GM18907 (cell line): ENCODE measurements at regions not wholly inside any gene's neighbourhood (a gene's known extent, or its start where the extent isn't known, plus 50 kb on each side); places are given as distances from the start of the nearest gene placed in this dataset.
"Not testable (repeated sequence)": the region's sequence is repeated elsewhere in the genome, so short reads cannot be mapped to it uniquely, and the experiment has no call there.

Experiments used
- ATAC-seq: cut with Tn5 transposase; IDR thresholded peaks from one replicate; pipeline ENCODE4 v1.9.1; 2021; ENCODE audit warnings: mild to moderate bottlenecking, moderate library complexity; ENCODE audit not compliant: unreplicated experiment

DNA sequence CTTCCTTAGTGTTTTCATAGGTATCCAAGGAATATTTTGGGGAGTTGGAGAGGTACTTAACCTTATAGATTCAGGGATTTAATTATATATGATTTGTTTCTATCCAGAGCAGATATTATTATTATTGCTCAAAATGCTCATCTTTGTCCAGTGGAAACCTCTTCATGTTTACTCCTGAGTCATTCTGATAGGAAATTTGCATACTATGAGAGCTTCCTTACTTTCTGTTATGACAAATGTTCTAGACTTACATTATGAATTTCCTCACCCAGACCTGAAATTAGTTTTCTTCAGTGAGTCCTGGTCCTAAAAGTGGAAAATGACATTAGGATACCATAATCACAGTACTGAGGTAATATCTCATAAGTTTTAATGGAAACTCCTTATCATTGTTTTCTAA lies 57.5 kb upstream of the PLPPR5 start:
- peak; percentile 75 for ATAC-seq

DNA sequence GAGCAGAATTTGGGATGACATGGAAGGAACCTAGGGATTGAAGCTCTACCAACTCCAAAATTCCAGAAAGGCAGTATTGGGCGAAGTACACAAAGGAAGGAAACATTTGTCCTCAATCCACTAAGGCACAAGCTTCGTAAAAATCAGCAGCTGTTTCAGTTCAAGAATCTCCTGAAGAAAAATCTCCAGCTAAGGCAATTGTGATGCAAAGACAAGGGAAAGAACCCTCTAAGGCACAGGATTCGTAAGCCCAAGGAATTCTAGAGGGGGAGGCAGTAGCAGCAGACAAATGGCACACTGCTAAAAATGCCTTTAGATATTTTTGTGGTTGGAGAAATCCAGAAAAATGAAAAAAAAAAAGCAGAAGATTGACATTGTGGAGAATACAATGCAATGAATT lies 64.5 kb upstream of the PLPPR5 start:
- no peak for ATAC-seq

DNA sequence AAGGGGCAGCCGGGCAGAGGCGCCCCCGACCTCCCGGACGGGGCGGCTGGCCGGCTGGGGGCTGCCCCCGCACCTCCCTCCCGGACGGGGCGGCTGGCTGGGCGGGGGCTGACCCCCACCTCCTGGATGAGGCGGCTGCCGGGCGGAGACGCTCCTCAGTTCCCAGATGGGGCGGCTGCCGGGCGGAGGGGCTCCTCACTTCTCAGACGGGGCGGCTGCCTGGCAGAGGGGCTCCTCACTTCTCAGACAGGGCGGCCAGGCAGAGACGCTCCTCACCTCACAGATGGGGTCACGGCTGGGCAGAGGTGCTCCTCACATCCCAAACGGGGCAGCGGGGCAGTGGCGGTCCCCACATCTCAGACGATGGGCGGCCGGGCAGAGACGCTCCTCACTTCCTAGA lies 73.9 kb upstream of the PLPPR5 start:
- ATAC-seq, result not testable (repeated sequence)

DNA sequence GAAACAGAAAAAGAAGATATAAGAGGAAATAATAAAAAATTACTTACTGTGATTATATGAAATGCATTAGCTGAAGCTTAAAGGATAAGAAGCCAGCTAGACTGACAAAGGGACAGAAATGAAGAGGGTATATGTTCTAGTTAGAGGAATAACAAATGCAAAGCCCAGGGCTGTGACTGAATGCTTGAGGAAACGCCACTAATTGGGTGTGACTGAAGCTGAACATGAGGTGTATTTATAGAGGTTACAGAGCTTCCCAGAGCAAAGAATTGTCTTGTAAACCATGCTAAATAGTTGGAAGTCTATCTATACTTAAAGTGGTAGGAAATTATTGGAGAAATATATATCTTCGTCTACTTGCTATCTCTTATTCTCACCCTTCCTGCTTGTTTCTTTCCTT lies 77.7 kb upstream of the PLPPR5 start:
- ATAC-seq, result no peak

DNA sequence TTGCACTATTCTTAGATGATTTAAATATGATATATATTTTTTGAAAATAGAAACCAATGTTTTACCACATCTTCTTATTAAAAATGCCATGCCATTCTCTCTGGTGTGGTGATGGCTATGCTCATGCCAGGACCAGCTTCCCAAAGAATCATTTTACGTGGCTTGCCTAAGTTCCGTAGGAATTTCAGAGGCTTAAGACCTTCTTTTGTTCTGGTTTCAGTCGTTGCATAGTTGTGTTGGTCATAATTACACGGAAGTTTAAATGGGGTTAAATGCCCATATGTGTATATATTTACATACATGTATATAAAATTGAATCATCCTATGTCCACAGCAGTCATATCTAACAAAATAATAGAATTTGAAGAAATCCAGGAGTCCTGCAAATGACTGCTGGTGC lies 78.7 kb upstream of the PLPPR5 start:
- no peak for ATAC-seq

DNA sequence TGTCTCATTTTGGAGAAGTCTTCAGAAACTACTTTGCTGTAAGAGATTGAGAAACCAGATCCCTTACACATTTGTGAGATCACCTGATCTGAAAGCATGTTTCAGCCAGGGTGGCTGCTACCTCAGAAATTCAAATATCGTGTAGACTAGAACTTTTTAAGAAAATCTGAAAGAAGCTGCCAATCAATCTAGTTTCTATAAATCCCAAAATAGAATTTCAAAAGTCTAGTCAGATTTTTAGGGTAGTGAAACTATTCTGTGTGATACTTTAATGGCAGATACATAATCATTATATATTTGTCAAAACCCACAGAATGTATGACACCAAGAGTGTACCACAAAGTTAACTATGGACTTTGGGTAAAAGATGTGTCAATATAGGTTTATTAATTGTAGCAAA lies 79.9 kb upstream of the PLPPR5 start:
- ATAC-seq, result peak; percentile 90

DNA sequence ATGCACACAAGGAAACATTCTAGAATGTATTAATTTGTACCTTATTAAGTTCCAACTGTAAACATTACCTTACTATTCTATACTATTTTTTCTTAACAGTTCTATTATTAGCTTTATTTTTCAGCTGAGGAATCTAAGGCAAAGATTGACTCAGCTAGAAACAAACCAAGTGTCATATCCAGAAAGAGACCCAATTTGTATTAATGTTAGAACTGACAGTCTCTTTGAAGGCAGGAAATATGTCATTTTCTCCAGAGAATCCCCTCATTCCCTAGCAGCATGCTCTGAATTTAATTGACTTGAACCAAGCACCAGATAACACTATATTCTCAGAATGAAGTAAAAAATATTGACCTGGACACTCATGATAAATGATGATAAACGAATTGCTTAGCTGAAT lies 81.4 kb upstream of the PLPPR5 start:
- ATAC-seq, result peak; percentile 34

DNA sequence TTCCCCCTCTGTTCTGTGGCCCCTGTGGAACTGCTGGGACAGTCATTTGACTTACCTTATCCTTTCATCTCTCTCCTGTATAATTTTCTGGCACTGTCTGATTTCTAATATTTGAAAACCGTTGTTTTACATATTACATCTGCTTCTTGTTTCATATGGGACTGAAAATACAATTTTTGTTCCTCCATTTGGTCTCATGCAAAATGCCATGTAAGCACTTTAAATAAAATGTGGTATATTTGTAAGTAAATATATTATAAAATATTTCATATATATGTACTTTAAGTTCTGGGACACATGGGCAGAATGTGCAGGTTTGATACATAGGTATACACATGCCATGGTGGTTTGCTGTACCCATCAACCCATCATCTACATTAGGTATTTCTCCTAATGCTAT lies 93.9 kb upstream of the PLPPR5 start:
- ATAC-seq, result no peak

DNA sequence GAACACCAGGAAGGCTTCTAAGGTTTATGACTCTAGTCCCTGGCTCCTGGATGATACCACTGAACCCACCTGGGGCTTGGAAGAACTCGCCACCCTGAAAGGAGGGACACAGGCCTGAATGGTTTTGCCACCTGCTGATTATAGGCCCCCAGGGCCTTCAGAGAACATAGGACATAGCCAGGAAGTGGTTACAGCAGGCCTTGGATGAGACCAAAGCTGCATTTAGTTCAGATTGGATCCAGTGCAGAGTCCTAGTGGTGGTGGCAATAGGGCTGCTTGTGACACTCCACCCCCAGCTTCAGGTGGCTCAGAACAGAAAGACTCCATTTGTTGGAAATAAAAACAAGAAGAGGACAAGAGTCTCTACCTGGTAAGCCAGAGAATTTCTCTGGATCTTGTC lies 101.6 kb upstream of the PLPPR5 start:
- no peak for ATAC-seq

DNA sequence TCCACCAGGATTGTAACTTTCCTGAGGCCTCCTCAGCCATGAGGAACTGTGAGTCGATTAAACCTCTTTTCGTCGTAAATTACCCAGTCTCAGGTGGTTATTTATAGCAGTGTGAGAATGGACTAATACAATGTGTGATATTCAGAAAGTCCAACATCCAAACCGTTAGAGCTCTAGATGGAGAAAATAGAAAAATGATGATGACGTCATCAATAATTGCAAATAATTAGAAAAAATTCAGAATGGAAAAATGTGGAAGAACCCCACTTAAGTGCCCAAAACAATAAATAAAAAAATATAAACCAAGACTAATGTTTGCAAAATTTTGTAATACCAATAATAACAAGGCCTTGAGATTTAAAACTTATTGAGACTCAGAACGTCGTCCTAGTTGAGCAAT lies 103.0 kb upstream of the PLPPR5 start:
- no peak for ATAC-seq

DNA sequence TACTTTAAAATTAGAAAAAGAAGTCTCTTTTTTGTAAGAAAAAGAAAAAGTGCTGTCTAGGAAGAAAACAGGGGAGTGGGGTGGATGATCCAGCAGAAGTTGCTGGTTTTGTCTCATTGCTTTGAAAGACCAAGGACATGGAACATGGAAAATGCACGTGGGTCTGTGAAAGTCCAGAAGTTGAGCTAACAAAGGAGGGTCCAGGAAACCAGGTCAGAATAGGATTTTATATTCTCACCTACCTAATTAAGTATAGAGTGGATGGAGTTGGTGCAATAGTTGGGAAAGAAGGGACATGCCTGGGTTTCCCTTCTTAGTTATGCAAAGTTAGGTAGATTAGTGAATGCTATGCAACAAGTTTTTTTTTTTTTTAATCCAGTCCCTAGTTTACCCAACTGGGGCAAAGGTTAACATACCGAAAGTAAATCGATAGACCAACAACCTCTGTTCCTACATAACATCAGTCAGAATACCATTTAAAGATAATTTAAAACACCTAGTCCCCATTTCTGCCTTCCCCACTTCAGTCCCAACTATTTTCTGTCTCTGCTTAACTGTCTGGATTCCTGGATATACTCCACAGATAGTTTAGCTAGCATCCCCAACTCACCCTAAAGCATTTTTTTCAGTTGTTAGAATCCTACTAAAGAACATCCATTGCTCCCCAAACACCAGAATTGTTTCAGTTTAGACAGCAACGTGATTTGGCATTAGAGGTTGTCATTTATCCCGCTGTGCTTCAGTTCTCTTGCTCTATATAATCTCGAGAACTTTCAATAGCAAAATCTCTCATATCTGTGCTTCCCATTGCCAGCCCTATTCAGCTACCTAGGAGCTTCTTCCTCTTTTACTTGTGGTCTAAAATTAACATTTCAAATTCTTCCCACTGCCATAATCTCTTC lies 105.7 kb upstream of the PLPPR5 start:
- ATAC-seq, result no peak

DNA sequence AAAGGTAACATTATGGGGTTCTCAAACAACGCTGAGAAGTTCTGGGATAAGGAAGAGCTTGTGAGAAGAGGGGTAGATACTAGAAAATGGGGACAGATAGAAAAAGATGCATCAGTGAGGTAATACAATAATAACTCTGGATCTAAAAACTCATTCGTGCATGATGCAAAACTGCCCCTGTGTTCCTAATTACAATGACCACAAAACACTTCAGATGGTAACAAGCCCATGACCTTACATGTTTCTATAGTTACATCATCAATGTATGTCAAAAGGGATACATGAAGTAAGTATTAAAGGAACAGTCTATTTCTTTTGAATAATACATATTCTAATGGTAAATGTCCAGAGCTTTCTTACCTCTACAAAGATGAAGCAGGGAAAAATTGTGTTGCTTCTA lies 110.6 kb upstream of the PLPPR5 start:
- ATAC-seq, result no peak

DNA sequence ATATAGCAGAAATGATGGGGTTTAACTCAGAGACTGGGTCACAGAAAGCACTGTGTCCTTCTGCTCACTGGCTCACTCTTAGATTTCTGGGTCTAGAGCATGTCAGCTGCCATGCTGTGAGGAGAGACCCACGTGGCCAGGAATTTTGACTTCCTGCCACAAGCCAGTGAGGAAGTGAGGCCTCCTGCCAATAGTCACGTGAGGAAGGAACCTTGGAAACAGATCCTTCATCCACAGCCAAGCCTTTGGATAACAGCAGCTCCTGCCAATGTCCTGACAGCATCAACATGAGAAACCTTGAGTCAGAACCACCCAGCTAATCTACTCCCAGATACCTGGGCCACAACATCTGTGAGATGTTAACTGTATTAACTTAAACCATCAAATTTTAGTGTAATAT lies 114.5 kb upstream of the PLPPR5 start:
- ATAC-seq, result no peak

DNA sequence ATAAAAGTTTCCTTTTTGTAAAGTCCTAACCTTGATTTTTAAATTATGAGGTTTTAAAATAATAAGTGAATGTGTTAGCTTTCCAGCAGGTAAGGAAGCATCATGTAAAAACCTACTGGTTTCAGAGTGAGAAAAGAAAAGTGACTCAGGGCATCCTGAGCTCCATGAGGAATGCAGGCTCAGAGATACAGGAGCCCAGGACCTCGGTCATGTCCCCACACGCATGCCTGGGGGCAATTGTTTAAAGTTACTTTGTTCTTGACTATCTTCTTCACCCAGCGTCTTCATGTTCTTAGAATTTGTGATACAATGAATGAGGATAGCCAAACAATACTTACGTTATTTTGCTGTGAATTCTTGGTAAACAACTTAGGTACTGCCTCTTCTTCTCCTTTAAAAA lies 117.4 kb upstream of the PLPPR5 start:
- no peak for ATAC-seq

DNA sequence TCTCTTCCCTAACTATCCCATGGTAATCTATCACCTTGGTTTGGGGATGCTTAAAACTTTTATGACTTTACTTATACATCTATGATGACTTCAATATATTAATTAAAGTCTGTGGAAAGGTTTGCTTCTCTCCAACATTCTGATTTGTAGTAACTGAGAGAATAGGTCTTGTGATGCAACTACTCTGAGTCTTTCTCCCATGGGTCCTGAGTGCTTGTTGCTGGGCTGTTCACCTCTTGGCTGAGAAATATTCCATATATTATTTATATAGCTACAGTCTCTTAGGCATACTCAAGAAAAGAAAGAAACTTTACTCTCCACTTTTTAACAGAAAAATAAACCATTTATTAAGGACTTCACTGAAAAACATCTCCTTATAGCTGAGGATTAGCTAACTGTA lies 119.3 kb upstream of the PLPPR5 start:
- no peak for ATAC-seq

DNA sequence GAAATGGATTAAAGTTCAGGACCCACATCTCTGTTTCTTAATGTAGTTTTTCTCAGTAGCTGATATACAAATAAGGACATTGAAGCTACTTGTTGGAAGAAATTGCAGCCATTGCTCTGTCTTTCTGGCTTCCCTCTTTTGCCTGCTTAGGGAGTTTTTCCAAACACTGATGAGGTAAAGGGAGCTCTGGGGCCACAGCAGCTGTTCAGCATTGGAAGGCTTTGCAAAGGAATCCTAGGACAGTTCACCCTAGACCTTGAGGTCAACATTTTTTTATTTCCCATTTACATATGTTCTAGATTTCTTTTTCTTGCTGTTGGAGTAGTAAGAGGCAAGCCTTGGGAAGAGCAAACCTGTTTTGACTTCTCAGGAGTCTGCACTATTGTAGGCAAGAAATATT lies 126.9 kb upstream of the PLPPR5 start:
- no peak for ATAC-seq

DNA sequence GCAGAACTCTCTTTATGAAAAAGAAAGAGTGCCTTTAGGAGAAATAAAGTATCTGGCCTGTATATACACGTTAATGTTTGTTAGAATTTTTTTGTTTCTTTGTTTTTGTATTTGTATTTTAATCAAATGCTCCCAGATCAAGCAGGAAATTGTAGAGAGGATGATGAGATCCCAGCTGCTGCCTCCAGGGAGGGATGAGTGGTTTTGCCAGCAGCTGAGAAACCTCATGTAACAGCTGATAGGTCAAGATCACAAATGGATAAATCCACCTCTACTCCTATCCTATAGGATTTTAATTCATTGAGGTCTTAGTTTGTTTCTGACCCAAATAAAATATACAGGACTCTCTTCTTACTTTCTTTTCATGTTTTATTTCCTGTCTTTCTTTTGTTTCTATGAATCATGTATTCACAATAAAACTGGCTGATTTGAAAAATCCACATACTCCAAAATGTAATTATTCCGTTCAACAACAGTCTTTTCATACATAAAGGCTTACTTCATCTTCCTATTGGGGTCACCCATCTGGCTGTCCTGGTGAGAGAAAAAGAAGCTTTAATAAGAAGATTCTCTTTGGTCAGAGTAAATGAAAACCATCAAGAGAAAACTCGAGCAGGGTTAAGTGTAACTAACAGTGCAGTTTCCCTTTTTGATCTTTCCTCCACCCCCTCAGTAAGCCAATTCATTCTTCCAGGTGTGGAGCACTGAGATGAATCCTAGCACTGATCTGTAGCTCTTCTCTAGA lies 129.3 kb upstream of the PLPPR5 start:
- no peak for ATAC-seq

DNA sequence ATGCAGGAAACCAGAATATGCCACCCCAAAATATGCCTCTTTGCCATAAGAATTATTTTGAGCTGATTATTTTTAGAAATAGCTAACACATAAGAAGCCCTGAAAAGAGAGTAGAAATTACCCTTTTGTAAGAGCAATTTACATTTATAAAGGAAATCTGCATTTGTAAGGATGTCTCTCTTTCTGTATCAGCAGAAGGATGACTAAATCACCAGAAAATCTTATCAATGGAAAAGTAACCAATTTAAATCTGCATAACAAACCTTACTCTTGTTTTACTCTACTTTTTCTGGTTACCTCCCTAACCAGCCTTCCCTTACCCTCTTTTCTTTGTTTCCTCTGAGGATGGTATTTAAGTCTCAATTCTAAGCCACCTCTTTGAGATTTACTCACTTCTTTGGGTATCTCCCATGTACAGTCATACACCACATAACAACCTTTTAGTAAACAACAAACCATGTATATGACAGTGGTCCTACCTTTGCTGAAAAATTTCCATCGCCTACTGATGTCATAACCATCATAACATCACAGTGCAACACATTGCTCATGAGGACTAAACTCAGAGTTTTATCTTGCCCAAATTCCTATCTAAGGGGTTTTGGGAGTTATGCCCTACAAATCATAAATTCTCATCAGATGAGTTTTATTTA lies 126.6 kb upstream of the PLPPR4 start:
- ATAC-seq, result no peak

DNA sequence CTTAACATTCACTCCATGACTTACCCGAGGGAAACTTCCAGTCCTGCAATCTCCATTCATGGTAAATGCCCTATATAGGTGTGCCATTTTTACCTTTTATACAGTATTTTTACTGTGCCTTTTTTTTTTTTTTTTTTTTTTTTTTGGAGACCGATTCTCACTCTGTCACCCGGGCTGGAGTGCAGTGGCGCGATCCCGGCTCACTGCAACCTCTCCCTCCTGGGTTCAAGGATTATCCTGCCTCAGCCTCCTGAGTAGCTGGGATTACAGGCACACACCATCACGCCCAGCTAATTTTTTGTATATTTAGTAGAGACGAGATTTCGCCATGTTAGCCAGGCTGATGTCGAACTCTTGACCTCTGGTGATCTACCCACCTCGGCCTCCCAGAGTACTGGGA lies 124.4 kb upstream of the PLPPR4 start:
- ATAC-seq, result no peak

DNA sequence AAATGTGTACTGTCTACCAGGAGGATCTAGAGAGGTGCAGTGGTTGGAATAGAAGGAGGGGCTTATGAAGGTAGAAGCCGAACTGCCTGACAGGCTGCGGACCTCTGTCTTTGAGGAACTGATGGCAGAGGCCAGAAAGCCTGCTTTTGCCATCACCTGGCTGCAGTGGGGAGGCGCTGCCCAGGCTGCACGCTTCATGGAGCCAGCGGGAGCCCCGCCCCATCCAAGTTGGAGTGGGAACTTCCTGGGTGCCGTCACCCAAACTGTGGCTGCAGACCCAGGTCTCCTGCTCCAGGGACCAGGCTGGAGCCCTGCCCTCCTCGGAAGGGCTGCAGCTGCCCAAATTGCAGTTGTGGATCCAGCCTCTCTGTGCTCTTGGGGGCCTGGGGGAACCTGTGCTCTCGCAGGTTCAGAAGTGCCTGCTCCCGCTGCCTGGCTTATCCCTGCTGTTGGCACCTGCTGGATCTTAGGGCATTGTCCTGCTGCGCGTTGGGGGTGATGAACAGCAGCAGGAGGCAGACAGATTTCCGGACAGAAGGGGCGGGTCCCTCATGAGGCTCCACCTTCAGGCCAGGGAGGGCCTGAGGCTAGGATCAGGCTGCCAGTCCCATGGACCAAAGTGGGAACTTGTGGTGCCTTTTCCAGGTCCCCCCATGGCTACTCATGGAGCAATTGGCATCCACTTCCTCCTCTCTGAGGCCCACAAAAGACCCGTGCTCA lies 118.0 kb upstream of the PLPPR4 start:
- no peak for ATAC-seq

DNA sequence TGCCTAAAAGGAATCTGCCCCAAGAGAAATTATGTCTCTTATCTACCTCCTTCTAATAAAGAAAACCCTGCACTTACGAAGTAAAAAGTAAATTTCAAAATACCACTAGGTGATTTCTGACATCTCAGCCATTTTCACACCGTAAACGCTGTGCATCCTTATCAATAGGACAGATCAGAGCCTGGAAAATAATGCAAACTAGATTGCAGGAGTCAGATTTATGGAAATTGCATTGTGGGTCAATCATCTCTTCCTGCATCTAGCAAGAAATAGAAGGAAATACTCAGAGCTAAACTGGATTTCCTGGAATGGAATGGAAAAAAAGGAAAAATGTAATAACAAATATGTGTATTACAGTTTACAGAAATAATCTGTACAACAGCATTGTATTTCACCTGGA lies 114.3 kb upstream of the PLPPR4 start:
- no peak for ATAC-seq
